GM12878 (cell line): ENCODE measurements at regions not wholly inside any gene's neighbourhood (a gene's known extent, or its start where the extent isn't known, plus 50 kb on each side); places are given as distances from the start of the nearest gene placed in this dataset.

Source experiments
- ATAC-seq: fragments of 200-7000 bp; cut with Tn5 transposase; 3 replicates; pipeline ENCODE4 v1.9.1; 2020; ENCODE audit warnings: mild to moderate bottlenecking, moderate library complexity
- BruUV-seq: library from RNA; stranded (reverse); fragments of 400-500 nt; replicated peaks from 2 replicates; lab custom pipeline; 2021; lab: Mats Ljungman, UMichigan
- CTCF ChIA-PET: fragments of 300-600 bp; sonication (Branson Sonifier 250); formaldehyde crosslinking; extraction: SDS; loops from one replicate; lab custom pipeline; 2021; ENCODE audit warnings: inconsistent platforms; lab: Yijun Ruan, JAX
- POLR2A ChIA-PET: fragments of 350-600 bp; formaldehyde crosslinking; extraction: SDS; loops from one replicate; lab custom pipeline; 2021; ENCODE audit warnings: inconsistent platforms; lab: Charles Lee
- RAD21 ChIA-PET: fragments of 300-600 bp; sonication (Branson Sonifier 250); formaldehyde crosslinking; loops from one replicate; lab custom pipeline; 2023; ENCODE audit warnings: antibody characterized with exemption; ENCODE audit not compliant: unreplicated experiment; lab: Charles Lee
- SMC1A ChIA-PET: fragments of 300-600 bp; sonication (Branson Sonifier 250); formaldehyde crosslinking; loops from one replicate; lab custom pipeline; 2023; ENCODE audit not compliant: unreplicated experiment, uncharacterized antibody; lab: Charles Lee
- DNase-seq: peaks from one replicate; pipeline ENCODE4 v3.0.0-alpha.2; 2011; ENCODE audit warnings: low read depth, low spot score
- FAIRE-seq: peaks from 3 replicates; lab custom pipeline; 2011; peaks lifted over from hg19 to GRCh38; lab: Jason Lieb, UNC
- H2AFZ ChIP-seq: 2 replicates; pipeline ENCODE4 v1.6.0; 2011; ENCODE audit warnings: low read depth, low read length, control low read depth; ENCODE audit not compliant: control insufficient read depth
- H3K27ac ChIP-seq: 2 replicates; pipeline ENCODE4 v1.5.1; 2011; ENCODE audit warnings: control low read depth; ENCODE audit not compliant: control insufficient read depth, insufficient read depth
- H3K27me3 ChIP-seq, 2 experiments: replicated peaks in 1 of 2; 2 replicates each; pipeline versions ENCODE4 v1.6.0 to v1.6.1; 2011; ENCODE audit warnings: low read length in 1 of 2; ENCODE audit not compliant: control insufficient read depth in 2 of 2, insufficient read depth in 2 of 2
- H3K36me3 ChIP-seq, 2 experiments: 2 replicates each; pipeline ENCODE4 v1.5.1; 2011; ENCODE audit warnings: low read length in 1 of 2; ENCODE audit not compliant: control insufficient read depth in 2 of 2, insufficient read depth in 2 of 2
- H3K4me1 ChIP-seq: 2 replicates; pipeline ENCODE4 v1.6.1; 2011; ENCODE audit warnings: mild to moderate bottlenecking, low read length, moderate library complexity, mixed read lengths; ENCODE audit not compliant: control insufficient read depth, insufficient read depth
- H3K4me2 ChIP-seq: 2 replicates; pipeline ENCODE4 v1.6.0; 2011; ENCODE audit warnings: control low read depth; ENCODE audit not compliant: control insufficient read depth, insufficient read depth
- H3K4me3 ChIP-seq: fragments of 200-600 bp; sonication (generic); 2 replicates; pipeline ENCODE4 v1.5.1; 2016
- H3K79me2 ChIP-seq: 2 replicates; pipeline ENCODE4 v1.6.0; 2011; ENCODE audit warnings: low read length; ENCODE audit not compliant: control insufficient read depth, insufficient read depth
- H3K9ac ChIP-seq: 2 replicates; pipeline ENCODE4 v1.8.0; 2011; ENCODE audit warnings: low read length, control low read depth, mixed read lengths; ENCODE audit not compliant: control insufficient read depth, insufficient read depth
- H3K9me3 ChIP-seq: replicated peaks from 3 replicates; pipeline ENCODE4 v1.5.1; 2011; ENCODE audit warnings: mild to moderate bottlenecking, low read length; ENCODE audit not compliant: control insufficient read depth, insufficient read depth
- H4K20me1 ChIP-seq: 2 replicates; pipeline ENCODE4 v1.6.0; 2011; ENCODE audit not compliant: control insufficient read depth, insufficient read depth
- CBFB ChIP-seq: IDR thresholded peaks from 2 replicates; pipeline ENCODE4 v1.6.1; 2016; ENCODE audit warnings: antibody characterized with exemption, low read depth
- CHD2 ChIP-seq: IDR thresholded peaks from 2 replicates; pipeline ENCODE4 v1.6.1; 2011; ENCODE audit warnings: low read depth, low read length, improper control_type of control experiment, borderline replicate concordance
- IKZF1 ChIP-seq: fragments of 450-650 bp; conservative IDR thresholded peaks from 2 replicates; pipeline ENCODE4 v1.6.1; 2017; ENCODE audit warnings: antibody characterized with exemption, mild to moderate bottlenecking
- MTA3 ChIP-seq: IDR thresholded peaks from 2 replicates; pipeline ENCODE4 v1.6.1; 2012; ENCODE audit warnings: low read length, inconsistent platforms, borderline replicate concordance
- NFXL1 ChIP-seq: fragments of 450-650 bp; IDR thresholded peaks from 2 replicates; pipeline ENCODE4 v1.6.1; 2017; ENCODE audit warnings: antibody characterized with exemption, mild to moderate bottlenecking, borderline replicate concordance
- ZBED1 ChIP-seq: IDR thresholded peaks from 2 replicates; pipeline ENCODE4 v1.6.1; 2016; ENCODE audit warnings: borderline replicate concordance
- WGBS: methylation state at CpG from one replicate; pipeline ENCODE4 v1.1.6; 2016; ENCODE audit warnings: low lambda C conversion rate; ENCODE audit not compliant: insufficient replicate concordance, insufficient coverage; ENCODE audit errors: missing lambda C conversion rate; 5-methylcytosine and 5-hydroxymethylcytosine counted together
- in situ Hi-C: fragments of 300-500 bp; cut with MboI; formaldehyde crosslinking; loops from 9 replicates; pipeline ENCODE4 v1.14.3; 2018; ENCODE audit warnings: mixed read lengths
- intact Hi-C: fragments of 100-400 bp; cut with micrococcal nuclease; formaldehyde crosslinking; loops from one replicate; pipeline ENCODE4 v1.14.2; 2022; ENCODE audit not compliant: unreplicated experiment
- TF ChIP-seq, protein P1 (sequence below): IDR thresholded peaks from 2 replicates; pipeline ENCODE4 v1.6.1; 2012; ENCODE audit warnings: mild to moderate bottlenecking, low read depth, low read length
- TF ChIP-seq, protein P2 (sequence below): fragments of 450-650 bp; IDR thresholded peaks from 2 replicates; pipeline ENCODE4 v1.6.1; 2018; ENCODE audit warnings: mild to moderate bottlenecking, low read depth, moderate library complexity; ENCODE audit not compliant: partially characterized antibody
- TF ChIP-seq, protein P3 (sequence below): IDR thresholded peaks from 2 replicates; pipeline ENCODE4 v1.6.1; 2011; ENCODE audit warnings: low read depth, low read length, improper control_type of control experiment, borderline replicate concordance
- TF ChIP-seq, protein P4 (sequence below): IDR thresholded peaks from 2 replicates; pipeline ENCODE4 v1.6.1; 2012; ENCODE audit warnings: low read depth, low read length, improper control_type of control experiment

DNA sequence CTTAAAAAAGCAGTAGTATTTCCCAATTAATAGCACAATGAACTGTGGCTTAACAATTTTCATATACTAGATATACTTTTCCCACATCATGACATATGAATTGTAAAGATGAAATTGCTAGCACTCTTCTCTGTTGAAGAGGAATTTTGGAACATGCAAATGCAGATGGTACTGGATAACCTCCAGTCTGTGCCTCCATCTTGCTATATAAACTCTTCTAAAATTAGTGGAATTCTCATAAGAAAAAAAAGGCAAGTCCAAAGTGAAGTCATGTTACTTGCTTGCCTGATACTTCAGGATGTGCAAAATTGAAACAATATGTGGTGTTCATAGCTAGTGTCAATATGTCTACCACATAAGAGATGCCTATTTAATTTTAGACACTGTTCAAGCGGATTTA, 570.2 kb upstream of the POM121L12 start:
- H3K4me1 ChIP-seq = no peaks in the 10 kb centered on the region
- SMC1A ChIA-PET = no interaction called here
- no peak overlapping the region for H3K27ac ChIP-seq
- WGBS = 17% methylated on average over 1 of the region's 1 CpG
- no TSS peak for BruUV-seq
- TF ChIP-seq IKZF1 = no peak
- ATAC-seq = no peak
- POLR2A ChIA-PET = no interaction called here
- no peaks in the 10 kb centered on the region for H3K79me2 ChIP-seq
- intact Hi-C loops (no loop called here), in situ Hi-C loops (no loop called here)
- no peaks in the 10 kb centered on the region for H3K36me3 ChIP-seq
- H3K27me3 ChIP-seq = no peaks in the 10 kb centered on the region
- DNase-seq = no peak
- no peak overlapping the region for H2AFZ ChIP-seq
- no peaks in the 10 kb centered on the region for H4K20me1 ChIP-seq
- no peak for FAIRE-seq
- H3K4me2 ChIP-seq = no peak overlapping the region
- no peak overlapping the region for H3K9ac ChIP-seq
- no peak overlapping the region for H3K4me3 ChIP-seq
- H3K9me3 ChIP-seq = no peaks in the 10 kb centered on the region
- RAD21 ChIA-PET = no interaction called here
- CTCF ChIA-PET = no interaction called here

DNA sequence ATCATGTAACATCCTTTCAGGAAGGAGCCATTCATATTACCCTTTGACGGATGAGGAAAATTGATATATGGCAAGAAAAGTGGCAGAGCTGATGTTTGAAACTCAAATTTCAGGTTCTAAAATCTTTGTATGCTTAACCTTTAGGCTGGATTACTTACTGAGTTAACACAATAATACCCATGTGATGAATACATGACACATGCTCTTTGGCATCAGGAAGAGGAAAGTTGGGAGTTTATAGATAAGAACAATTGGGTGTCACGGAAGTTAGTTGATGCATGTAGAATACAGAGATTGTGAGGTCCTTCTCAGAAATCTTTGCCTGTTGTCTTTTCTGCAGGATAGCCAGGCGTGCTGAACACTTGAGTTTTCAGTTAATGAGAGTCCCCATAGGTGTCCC, 572.1 kb upstream of the POM121L12 start:
- WGBS = 46% methylated on average over 3 of the region's 3 CpGs
- H3K27me3 ChIP-seq = no peaks in the 10 kb centered on the region
- ChIA-PET CTCF (no interaction called here), RAD21 (no interaction called here), SMC1A (no interaction called here), POLR2A (no interaction called here)
- no peak overlapping the region for H3K9ac ChIP-seq
- no peaks in the 10 kb centered on the region for H4K20me1 ChIP-seq
- no peaks in the 10 kb centered on the region for H3K4me1 ChIP-seq
- no peaks in the 10 kb centered on the region for H3K79me2 ChIP-seq
- H3K27ac ChIP-seq = no peak overlapping the region
- H3K36me3 ChIP-seq = no peaks in the 10 kb centered on the region
- in situ Hi-C loops = no loop called here
- H3K4me2 ChIP-seq = no peak overlapping the region
- DNase-seq (no peak), ATAC-seq (no peak), FAIRE-seq (no peak)
- no peaks in the 10 kb centered on the region for H3K9me3 ChIP-seq
- no TSS peak for BruUV-seq
- no peak overlapping the region for H3K4me3 ChIP-seq
- no peak overlapping the region for H2AFZ ChIP-seq
- intact Hi-C loops = no loop called here
- TF ChIP-seq ZBED1 = no peak
- no peak for TF ChIP-seq NFXL1
- no peak for TF ChIP-seq CBFB
- no peak for TF ChIP-seq CHD2
- TF ChIP-seq, protein P1, sequence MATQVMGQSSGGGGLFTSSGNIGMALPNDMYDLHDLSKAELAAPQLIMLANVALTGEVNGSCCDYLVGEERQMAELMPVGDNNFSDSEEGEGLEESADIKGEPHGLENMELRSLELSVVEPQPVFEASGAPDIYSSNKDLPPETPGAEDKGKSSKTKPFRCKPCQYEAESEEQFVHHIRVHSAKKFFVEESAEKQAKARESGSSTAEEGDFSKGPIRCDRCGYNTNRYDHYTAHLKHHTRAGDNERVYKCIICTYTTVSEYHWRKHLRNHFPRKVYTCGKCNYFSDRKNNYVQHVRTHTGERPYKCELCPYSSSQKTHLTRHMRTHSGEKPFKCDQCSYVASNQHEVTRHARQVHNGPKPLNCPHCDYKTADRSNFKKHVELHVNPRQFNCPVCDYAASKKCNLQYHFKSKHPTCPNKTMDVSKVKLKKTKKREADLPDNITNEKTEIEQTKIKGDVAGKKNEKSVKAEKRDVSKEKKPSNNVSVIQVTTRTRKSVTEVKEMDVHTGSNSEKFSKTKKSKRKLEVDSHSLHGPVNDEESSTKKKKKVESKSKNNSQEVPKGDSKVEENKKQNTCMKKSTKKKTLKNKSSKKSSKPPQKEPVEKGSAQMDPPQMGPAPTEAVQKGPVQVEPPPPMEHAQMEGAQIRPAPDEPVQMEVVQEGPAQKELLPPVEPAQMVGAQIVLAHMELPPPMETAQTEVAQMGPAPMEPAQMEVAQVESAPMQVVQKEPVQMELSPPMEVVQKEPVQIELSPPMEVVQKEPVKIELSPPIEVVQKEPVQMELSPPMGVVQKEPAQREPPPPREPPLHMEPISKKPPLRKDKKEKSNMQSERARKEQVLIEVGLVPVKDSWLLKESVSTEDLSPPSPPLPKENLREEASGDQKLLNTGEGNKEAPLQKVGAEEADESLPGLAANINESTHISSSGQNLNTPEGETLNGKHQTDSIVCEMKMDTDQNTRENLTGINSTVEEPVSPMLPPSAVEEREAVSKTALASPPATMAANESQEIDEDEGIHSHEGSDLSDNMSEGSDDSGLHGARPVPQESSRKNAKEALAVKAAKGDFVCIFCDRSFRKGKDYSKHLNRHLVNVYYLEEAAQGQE = no peak
- TF ChIP-seq, protein P2, sequence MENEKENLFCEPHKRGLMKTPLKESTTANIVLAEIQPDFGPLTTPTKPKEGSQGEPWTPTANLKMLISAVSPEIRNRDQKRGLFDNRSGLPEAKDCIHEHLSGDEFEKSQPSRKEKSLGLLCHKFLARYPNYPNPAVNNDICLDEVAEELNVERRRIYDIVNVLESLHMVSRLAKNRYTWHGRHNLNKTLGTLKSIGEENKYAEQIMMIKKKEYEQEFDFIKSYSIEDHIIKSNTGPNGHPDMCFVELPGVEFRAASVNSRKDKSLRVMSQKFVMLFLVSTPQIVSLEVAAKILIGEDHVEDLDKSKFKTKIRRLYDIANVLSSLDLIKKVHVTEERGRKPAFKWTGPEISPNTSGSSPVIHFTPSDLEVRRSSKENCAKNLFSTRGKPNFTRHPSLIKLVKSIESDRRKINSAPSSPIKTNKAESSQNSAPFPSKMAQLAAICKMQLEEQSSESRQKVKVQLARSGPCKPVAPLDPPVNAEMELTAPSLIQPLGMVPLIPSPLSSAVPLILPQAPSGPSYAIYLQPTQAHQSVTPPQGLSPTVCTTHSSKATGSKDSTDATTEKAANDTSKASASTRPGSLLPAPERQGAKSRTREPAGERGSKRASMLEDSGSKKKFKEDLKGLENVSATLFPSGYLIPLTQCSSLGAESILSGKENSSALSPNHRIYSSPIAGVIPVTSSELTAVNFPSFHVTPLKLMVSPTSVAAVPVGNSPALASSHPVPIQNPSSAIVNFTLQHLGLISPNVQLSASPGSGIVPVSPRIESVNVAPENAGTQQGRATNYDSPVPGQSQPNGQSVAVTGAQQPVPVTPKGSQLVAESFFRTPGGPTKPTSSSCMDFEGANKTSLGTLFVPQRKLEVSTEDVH = no peak
- TF ChIP-seq, protein P3, sequence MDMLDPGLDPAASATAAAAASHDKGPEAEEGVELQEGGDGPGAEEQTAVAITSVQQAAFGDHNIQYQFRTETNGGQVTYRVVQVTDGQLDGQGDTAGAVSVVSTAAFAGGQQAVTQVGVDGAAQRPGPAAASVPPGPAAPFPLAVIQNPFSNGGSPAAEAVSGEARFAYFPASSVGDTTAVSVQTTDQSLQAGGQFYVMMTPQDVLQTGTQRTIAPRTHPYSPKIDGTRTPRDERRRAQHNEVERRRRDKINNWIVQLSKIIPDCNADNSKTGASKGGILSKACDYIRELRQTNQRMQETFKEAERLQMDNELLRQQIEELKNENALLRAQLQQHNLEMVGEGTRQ = no peak
- TF ChIP-seq, protein P4, sequence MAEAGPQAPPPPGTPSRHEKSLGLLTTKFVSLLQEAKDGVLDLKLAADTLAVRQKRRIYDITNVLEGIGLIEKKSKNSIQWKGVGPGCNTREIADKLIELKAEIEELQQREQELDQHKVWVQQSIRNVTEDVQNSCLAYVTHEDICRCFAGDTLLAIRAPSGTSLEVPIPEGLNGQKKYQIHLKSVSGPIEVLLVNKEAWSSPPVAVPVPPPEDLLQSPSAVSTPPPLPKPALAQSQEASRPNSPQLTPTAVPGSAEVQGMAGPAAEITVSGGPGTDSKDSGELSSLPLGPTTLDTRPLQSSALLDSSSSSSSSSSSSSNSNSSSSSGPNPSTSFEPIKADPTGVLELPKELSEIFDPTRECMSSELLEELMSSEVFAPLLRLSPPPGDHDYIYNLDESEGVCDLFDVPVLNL = no peak
- TF ChIP-seq MTA3 = no peak
